IPS DF 6.9 (cell line): ENCODE measurements at regions not wholly inside any gene's neighbourhood (a gene's known extent, or its start where the extent isn't known, plus 50 kb on each side); places are given as distances from the start of the nearest gene placed in this dataset.
"Not testable (repeated sequence)": the region's sequence is repeated elsewhere in the genome, so short reads cannot be mapped to it uniquely, and the experiment has no call there.

Experiments used
- DNase-seq: peaks from one replicate; pipeline ENCODE4 v3.0.0-alpha.2; 2013; ENCODE audit warnings: low read depth, low spot score
- H3K27ac ChIP-seq: one replicate; pipeline ENCODE4 v1.5.1; 2013; ENCODE audit warnings: low read length, control low read depth
- H3K27me3 ChIP-seq: 2 replicates; pipeline ENCODE4 v1.6.1; 2013; ENCODE audit warnings: mild to moderate bottlenecking, low read length; ENCODE audit not compliant: control insufficient read depth, insufficient read depth
- H3K36me3 ChIP-seq: 2 replicates; pipeline ENCODE4 v1.6.1; 2013; ENCODE audit warnings: low read length; ENCODE audit not compliant: control insufficient read depth, insufficient read depth
- H3K4me1 ChIP-seq: 2 replicates; pipeline ENCODE4 v1.6.1; 2013; ENCODE audit warnings: low read length; ENCODE audit not compliant: control insufficient read depth, insufficient read depth
- H3K4me3 ChIP-seq: 2 replicates; pipeline ENCODE4 v1.5.1; 2013; ENCODE audit warnings: mild to moderate bottlenecking, low read length
- H3K9me3 ChIP-seq: 2 replicates; pipeline ENCODE4 v1.6.1; 2013; ENCODE audit warnings: low read length, inconsistent platforms; ENCODE audit not compliant: control insufficient read depth, insufficient read depth
- WGBS: extraction: QIAGEN DNeasy Blood & Tissue Kit; methylation state at CpG from one replicate; pipeline ENCODE4 v1.1.7; 2013; ENCODE audit warnings: mixed read lengths, missing lambda C conversion rate; ENCODE audit not compliant: insufficient read length, insufficient coverage; 5-methylcytosine and 5-hydroxymethylcytosine counted together

GRCh38 chr9:129545876-129546275 is 75.0 kb downstream of the C9orf50 start:
- H3K36me3 ChIP-seq, H3K4me3 ChIP-seq, H3K9me3 ChIP-seq, DNase-seq, H3K27ac ChIP-seq, H3K27me3 ChIP-seq, H3K4me1 ChIP-seq: not testable (repeated sequence)
- no CpG with 5 or more reads among the region's 8 CpGs for WGBS

DNA sequence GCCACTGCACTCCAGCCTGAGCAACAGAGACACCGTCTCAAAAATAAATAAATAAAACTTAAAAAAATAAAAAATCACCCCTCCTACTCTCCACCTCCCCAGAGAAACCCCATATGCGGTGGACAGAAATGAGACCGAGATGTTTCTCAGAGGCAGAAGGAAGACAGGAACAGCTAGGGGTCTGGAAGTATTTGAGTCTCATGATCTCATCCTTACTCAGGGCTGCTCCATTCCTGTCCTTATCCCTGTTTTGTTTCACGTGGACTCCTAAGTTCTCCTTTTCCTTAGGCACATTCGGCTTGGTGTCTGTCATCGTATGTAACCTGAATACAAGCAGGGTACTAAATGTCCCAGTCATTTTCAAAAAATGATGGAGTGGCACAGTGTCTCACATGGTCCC is 76.1 kb downstream of the C9orf50 start:
- no peaks in the 10 kb centered on the region; the same call in 1 of the 2 replicates for H3K36me3 ChIP-seq
- 0 out of 2 replicates have a peak, but pooled peaks cover 2% of the 10 kb centered on the region for H3K4me1 ChIP-seq
- DNase-seq: no peak
- H3K4me3 ChIP-seq: no peak overlapping the region
- H3K27me3 ChIP-seq: no peaks in the 10 kb centered on the region
- no peaks in the 10 kb centered on the region for H3K9me3 ChIP-seq
- WGBS: no CpG with 5 or more reads among the region's 6 CpGs
- H3K27ac ChIP-seq: no peak overlapping the region

DNA sequence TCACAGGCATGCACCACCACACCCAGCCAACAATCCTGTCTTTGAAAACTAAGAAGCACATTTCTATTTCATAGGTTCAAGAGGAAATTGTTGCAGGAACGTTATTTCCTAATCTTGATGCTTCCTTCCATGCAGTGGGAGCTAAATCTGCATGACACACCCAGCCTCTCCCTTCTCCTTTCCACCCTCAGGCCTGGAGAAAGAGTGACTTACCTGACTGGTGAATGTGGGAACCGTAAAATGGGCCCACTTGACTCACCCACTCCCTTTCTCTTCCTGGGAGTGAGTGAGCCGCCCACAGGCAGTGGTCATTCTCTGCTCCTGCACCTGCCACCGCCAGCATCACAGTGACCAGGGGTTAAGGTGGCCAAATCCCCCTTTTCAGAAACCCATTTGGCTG is 78.2 kb downstream of the C9orf50 start:
- no peak for DNase-seq
- Histone ChIP-seq H3K4me1 (no peaks in the 10 kb centered on the region), H3K36me3 (no peaks in the 10 kb centered on the region), H3K9me3 (no peaks in the 10 kb centered on the region), H3K4me3 (no peak overlapping the region), H3K27ac (no peak overlapping the region), H3K27me3 (no peaks in the 10 kb centered on the region)
- WGBS: no CpG with 5 or more reads among the region's 4 CpGs

DNA sequence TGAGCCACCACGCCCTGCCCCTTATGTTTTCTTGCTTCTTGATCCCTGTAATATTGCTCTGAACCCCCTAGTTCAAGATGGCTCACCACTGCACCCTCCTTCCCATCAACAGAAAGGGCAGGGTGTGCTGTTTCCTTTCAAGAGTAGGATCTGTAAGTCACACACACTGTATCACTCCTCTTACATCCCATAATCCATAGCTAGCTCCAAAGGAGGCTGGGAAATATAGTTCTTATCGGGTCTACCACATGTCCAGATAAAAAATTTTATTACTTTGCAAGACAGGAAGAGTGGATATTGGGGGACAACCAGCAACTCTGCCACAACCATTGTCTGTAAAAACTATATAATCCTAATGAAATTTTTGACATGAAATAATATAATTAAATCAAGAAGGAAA is 79.6 kb downstream of the C9orf50 start:
- Histone ChIP-seq H3K4me1 (no peaks in the 10 kb centered on the region), H3K9me3 (no peaks in the 10 kb centered on the region), H3K4me3 (no peak overlapping the region), H3K27ac (no peak overlapping the region), H3K36me3 (no peaks in the 10 kb centered on the region), H3K27me3 (no peaks in the 10 kb centered on the region)
- no CpG with 5 or more reads among the region's 2 CpGs for WGBS
- DNase-seq: no peak

- WGBS: no CpG with 5 or more reads among the region's 4 CpGs
- Histone ChIP-seq H3K27me3 (no peaks in the 10 kb centered on the region), H3K4me3 (no peak overlapping the region), H3K9me3 (no peaks in the 10 kb centered on the region), H3K27ac (no peak overlapping the region), H3K4me1 (no peaks in the 10 kb centered on the region; the same call in 1 of the 2 replicates), H3K36me3 (no peaks in the 10 kb centered on the region)
- DNase-seq: no peak
These were observed 81.5 kb downstream of the C9orf50 start for GRCh38 chr9:129539446-129539845.

DNA sequence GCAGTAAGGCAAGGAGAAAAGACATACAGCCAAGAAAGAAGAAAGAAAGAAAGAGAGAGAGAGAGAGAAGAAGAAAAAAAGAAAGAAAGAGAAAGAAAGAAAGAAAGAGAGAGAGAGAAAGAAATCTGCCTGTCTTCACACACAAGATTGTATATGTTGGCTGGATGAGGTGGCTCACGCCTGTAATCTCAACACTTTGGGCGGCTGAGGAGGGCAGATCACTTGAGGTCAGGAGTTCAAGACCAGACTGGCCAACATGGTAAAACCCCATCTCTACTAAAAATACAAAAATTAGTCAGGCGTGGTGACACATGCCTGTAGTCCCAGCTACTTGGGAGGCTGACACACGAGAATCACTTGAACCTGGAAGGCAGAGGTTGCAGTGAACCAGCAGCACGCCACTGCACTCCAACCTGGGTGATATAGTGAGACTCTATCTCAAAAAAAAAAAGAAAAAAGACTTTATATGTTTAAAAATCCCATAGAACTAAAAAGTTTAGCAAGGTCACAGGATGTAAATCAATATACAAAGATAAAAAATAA is 89.0 kb downstream of the C9orf50 start:
- H3K9me3 ChIP-seq, H3K27me3 ChIP-seq, DNase-seq, H3K27ac ChIP-seq, H3K4me1 ChIP-seq, H3K36me3 ChIP-seq, H3K4me3 ChIP-seq: not testable (repeated sequence)
- WGBS: no CpG with 5 or more reads among the region's 5 CpGs

GRCh38 chr9:129527955-129528354 is 92.9 kb downstream of the C9orf50 start:
- not testable (repeated sequence) for H3K27me3 ChIP-seq, DNase-seq, H3K36me3 ChIP-seq, H3K4me1 ChIP-seq, H3K9me3 ChIP-seq, H3K27ac ChIP-seq, H3K4me3 ChIP-seq
- WGBS: no CpG with 5 or more reads among the region's 1 CpG

GRCh38 chr9:129525656-129526196 is 95.2 kb downstream of the C9orf50 start:
- Histone ChIP-seq H3K27ac (no peak overlapping the region), H3K4me3 (no peak overlapping the region), H3K9me3 (no peaks in the 10 kb centered on the region; the same call in 1 of the 2 replicates), H3K27me3 (no peaks in the 10 kb centered on the region), H3K36me3 (no peaks in the 10 kb centered on the region), H3K4me1 (peaks cover 2% of the 10 kb centered on the region; the same call in 1 of the 2 replicates)
- no peak for DNase-seq
- no CpG with 5 or more reads among the region's 3 CpGs for WGBS

GRCh38 chr9:129524582-129525270 is 96.2 kb downstream of the C9orf50 start:
- WGBS: no CpG with 5 or more reads among the region's 17 CpGs

DNA sequence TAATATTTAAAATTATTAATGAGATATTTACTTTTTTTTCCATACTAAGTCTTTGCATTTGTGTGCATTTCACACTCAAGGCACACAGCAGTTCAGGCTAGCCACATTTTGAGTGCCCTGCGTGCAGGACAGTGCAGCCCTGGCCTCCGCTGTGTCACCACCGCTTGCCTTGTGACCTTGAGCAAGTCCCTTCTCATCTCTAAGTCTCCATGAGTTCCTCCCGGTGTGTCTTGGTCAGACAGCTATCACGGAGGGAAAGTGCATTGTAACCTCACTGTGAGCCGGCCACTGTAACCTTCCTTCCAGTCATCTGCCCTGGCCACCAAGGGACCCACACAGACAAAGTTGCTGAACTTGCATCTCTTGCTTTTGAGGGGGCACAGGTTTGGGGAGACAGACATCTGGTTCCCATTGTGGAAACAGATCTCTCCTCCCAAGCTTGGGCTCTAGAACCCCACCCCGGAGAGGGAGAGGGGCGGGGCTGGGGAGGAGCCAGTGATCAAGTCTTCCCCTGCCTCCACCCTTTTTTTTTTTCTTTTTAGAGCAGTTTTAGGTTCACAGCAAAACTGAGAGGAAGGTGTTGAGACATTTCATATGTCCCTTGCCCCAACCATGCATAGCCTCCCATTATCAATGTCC is 96.8 kb downstream of the C9orf50 start:
- H3K27me3 ChIP-seq: no peaks in the 10 kb centered on the region
- no peaks in the 10 kb centered on the region for H3K9me3 ChIP-seq
- no peaks in the 10 kb centered on the region for H3K36me3 ChIP-seq
- no CpG with 5 or more reads among the region's 8 CpGs for WGBS
- DNase-seq: no peak
- no peak overlapping the region for H3K4me3 ChIP-seq
- no peak overlapping the region for H3K27ac ChIP-seq
- peaks cover 3% of the 10 kb centered on the region; the same call in 1 of the 2 replicates for H3K4me1 ChIP-seq

More at GRCh38 chr9:129524582-129525270, 96.2 kb downstream of the C9orf50 start:
- Histone ChIP-seq H3K27me3 (no peaks in the 10 kb centered on the region), H3K36me3 (no peaks in the 10 kb centered on the region), H3K9me3 (no peaks in the 10 kb centered on the region; the same call in 1 of the 2 replicates), H3K4me3 (no peak overlapping the region), H3K4me1 (peaks cover 3% of the 10 kb centered on the region; the same call in 1 of the 2 replicates), H3K27ac (no peak overlapping the region)
- DNase-seq: no peak
